ENCODE measurements at regions not wholly inside any gene's neighbourhood (a gene's known extent, or its start where the extent isn't known, plus 50 kb on each side); places are given as distances from the start of the nearest gene placed in this dataset.

DNA sequence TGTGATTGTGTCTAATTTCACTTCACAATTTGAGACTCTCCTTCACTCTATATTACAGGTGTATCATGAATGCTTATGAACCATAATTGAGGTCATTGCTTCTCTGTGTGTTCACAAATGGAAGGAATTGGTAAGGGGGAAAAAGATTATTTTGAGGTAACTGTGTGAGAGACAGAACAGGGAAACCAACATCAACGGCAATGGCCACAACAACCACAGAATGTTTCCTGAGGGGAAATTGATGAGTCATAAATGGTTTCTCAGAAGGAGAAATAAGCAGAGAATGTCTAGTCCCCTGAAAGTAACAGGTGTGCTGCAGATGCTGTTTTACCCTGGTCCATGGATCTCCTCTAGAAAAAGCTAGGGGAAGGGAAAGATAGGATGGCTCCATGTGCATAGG is 361.2 kb upstream of the GALNT5 start:
- no peaks in the 10 kb centered on the region for H3K36me3 ChIP-seq
- peaks cover 0 to 8% (median 4%) of the 10 kb centered on the region in 4 donors for H3K4me1 ChIP-seq
- DNase-seq, result no peak
- H3K9me3 ChIP-seq, result no peaks in the 10 kb centered on the region
- H3K4me3 ChIP-seq, result no peak overlapping the region
- TF ChIP-seq, protein P1, sequence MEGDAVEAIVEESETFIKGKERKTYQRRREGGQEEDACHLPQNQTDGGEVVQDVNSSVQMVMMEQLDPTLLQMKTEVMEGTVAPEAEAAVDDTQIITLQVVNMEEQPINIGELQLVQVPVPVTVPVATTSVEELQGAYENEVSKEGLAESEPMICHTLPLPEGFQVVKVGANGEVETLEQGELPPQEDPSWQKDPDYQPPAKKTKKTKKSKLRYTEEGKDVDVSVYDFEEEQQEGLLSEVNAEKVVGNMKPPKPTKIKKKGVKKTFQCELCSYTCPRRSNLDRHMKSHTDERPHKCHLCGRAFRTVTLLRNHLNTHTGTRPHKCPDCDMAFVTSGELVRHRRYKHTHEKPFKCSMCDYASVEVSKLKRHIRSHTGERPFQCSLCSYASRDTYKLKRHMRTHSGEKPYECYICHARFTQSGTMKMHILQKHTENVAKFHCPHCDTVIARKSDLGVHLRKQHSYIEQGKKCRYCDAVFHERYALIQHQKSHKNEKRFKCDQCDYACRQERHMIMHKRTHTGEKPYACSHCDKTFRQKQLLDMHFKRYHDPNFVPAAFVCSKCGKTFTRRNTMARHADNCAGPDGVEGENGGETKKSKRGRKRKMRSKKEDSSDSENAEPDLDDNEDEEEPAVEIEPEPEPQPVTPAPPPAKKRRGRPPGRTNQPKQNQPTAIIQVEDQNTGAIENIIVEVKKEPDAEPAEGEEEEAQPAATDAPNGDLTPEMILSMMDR (IDR thresholded peaks at IDR 0.05), result no peak
- H3K27ac ChIP-seq, result no peak overlapping the region
- H3K27me3 ChIP-seq, result peaks cover 0 to 8% of the 10 kb centered on the region in 2 donors
- intact Hi-C loops (cut with DNase I; ENCODE audit: low total_unique reads), result no loop called here

DNA sequence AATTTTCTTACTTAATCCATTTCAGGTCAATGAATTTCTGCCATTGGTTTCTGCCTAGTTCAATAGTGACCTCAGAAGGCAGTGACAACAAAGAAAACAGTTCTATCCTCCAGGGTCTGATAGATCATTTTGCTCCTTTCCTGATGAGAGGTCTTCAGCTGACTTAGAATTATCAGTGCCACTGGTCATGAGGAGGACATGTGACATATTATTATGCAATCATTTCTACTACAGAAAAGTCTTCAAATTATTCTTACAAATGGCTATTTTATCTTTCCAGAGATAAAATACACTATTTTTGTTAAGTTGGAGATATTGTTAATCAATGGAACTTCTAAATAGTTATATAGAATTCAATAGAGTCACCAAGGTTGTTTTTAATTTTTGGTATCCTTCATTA is 360.0 kb upstream of the GALNT5 start:
- intact Hi-C loops (cut with DNase I; ENCODE audit: low total_unique reads), result no loop called here
- Histone ChIP-seq H3K27me3 (peaks cover 0 to 5% of the 10 kb centered on the region in 2 donors), H3K4me1 (peaks cover 0 to 8% (median 4%) of the 10 kb centered on the region in 4 donors), H3K4me3 (no peak overlapping the region), H3K36me3 (no peaks in the 10 kb centered on the region), H3K27ac (no peak overlapping the region), H3K9me3 (no peaks in the 10 kb centered on the region)
- TF ChIP-seq, protein P1 (IDR thresholded peaks at IDR 0.05), result no peak
- DNase-seq, result no peak

DNA sequence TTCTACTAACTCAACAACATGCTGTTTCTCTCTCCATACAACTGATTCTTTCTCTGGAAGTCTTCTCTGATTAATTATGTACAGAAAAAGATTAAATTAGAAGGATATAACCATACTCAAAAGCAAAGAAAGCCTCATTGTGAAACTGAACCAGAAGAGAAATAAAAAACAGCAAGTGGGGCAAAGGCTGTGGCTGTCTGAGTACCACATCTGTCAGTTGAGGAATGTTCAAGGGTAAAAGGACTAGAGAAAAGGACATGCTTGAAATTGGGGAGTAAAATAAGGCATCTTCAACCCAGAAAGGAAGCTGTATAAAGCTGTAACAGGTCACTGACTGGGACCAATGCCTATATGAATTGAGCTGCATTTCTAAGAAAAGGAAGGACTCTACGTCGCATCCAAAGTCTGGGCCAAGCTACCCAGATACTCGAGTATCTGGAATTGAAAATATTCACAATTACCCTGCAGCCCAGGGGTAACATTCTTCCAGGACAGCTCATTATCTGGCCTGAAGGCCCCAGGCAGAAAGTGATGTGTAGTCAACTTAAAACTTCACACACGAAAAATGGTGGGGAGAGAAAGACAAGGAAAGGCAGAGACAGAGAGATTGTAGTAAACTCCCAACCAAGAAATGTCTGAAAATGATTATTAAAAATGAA is 356.0 kb upstream of the GALNT5 start:
- DNase-seq, result no peak
- no peak overlapping the region for H3K4me3 ChIP-seq
- H3K4me1 ChIP-seq, result no peaks in the 10 kb centered on the region
- TF ChIP-seq, protein P1 (IDR thresholded peaks at IDR 0.05), result no peak
- intact Hi-C loops (cut with DNase I; ENCODE audit: low total_unique reads), result no loop called here
- H3K9me3 ChIP-seq, result no peaks in the 10 kb centered on the region
- H3K36me3 ChIP-seq, result no peaks in the 10 kb centered on the region
- H3K27ac ChIP-seq, result no peak overlapping the region
- H3K27me3 ChIP-seq, result no peaks in the 10 kb centered on the region

DNA sequence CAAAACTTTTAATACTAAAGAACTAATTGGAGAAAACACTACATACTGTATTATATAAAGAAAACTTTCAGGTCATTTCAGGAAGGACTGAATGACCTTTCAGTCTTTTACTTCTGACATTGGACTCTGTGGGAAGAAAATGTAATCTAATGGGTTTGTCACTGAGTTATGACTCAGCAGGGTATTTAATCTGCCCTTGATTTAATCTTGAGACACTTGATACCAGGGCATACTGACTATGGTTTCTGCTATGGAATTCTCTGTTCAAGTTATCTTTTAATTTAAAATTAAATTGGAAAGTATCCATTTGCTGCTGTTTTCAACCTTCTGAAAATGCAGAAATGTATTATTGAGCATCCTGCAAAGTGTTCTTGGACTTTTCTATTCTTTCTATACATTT is 354.2 kb upstream of the GALNT5 start:
- Histone ChIP-seq H3K9me3 (no peaks in the 10 kb centered on the region), H3K27me3 (no peaks in the 10 kb centered on the region), H3K27ac (no peak overlapping the region), H3K4me3 (no peak overlapping the region), H3K36me3 (no peaks in the 10 kb centered on the region), H3K4me1 (no peaks in the 10 kb centered on the region)
- intact Hi-C loops (cut with DNase I; ENCODE audit: low total_unique reads), result no loop called here
- TF ChIP-seq, protein P1 (IDR thresholded peaks at IDR 0.05), result no peak
- no peak for DNase-seq

DNA sequence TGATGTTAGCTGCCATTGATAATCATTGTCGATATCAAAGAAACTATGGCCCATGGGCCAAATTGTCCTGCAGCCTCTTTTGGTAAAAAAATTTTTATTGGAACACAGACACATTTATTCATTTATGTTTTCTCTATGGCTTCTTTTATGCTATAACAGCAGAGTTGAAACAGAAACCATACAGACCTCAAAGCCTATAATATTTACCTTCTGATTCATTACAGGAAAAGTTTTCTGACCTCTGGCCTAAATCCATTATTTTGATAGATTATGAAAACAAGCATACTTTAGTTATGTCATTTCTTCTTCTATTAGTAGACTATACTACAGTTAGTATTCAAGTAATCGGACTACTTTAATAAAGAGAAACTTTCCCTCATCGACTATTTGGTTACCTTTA is 349.7 kb upstream of the GALNT5 start:
- no peak overlapping the region for H3K27ac ChIP-seq
- no peaks in the 10 kb centered on the region for H3K9me3 ChIP-seq
- H3K4me3 ChIP-seq, result no peak overlapping the region
- TF ChIP-seq, protein P1 (IDR thresholded peaks at IDR 0.05), result no peak
- no peaks in the 10 kb centered on the region for H3K27me3 ChIP-seq
- intact Hi-C loops (cut with DNase I; ENCODE audit: low total_unique reads), result no loop called here
- H3K4me1 ChIP-seq, result no peaks in the 10 kb centered on the region
- no peak for DNase-seq
- H3K36me3 ChIP-seq, result no peaks in the 10 kb centered on the region

DNA sequence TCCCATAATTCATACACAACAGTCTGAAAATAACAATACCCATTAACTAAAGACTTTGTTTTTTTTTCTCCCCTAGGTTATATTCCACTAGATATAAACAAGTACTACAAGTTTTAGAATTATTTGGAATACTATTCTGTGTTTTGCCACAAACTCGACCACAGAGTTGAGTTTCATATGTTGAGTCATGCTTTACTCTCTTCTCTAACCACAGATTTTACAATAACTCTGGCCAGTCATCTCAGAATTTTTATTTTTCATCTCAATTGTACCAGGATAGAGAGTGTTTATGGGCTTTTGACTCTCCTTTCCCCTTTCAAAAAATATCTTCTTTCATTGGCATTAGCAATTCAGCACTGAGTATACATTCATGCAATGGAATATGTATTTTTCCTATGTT is 348.7 kb upstream of the GALNT5 start:
- no peaks in the 10 kb centered on the region for H3K9me3 ChIP-seq

More for the DNA sequence above, 348.7 kb upstream of the GALNT5 start:
- Histone ChIP-seq H3K4me1 (no peaks in the 10 kb centered on the region), H3K36me3 (no peaks in the 10 kb centered on the region), H3K27ac (no peak overlapping the region), H3K27me3 (no peaks in the 10 kb centered on the region), H3K4me3 (no peak overlapping the region)
- TF ChIP-seq, protein P1 (IDR thresholded peaks at IDR 0.05), result no peak
- no peak for DNase-seq
- intact Hi-C loops (cut with DNase I; ENCODE audit: low total_unique reads), result no loop called here
